ENCODE measurements at regions not wholly inside any gene's neighbourhood (a gene's known extent, or its start where the extent isn't known, plus 50 kb on each side); places are given as distances from the start of the nearest gene placed in this dataset.
"Not testable (repeated sequence)": the region's sequence is repeated elsewhere in the genome, so short reads cannot be mapped to it uniquely, and the experiment has no call there.

DNA sequence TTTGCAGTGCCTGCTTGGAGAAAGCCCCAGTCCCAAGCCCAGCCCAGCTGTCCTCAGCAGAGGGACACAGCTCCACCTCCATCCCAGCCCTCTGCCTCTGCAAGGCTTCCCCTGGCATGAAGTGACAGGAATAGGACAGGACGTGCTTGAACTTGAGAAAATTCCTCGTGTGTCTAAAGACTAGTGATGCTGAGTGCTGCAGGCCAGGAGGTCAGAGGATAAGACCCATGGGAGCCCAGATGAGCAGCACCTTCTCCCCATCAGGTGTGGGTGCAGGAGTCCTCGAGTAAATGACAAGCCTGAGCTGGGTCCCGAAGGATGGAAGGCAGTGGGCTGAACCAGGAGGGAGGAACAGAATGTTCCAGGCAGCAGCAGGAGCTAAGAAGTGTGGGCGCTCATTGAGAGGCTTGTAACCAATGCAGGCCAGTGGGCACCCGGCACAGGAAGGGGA lies 67.8 kb upstream of the UXS1 start:
- FAIRE-seq (peak; percentile 35), DNase-seq (ENCODE audit: low spot score) (no peak)

DNA sequence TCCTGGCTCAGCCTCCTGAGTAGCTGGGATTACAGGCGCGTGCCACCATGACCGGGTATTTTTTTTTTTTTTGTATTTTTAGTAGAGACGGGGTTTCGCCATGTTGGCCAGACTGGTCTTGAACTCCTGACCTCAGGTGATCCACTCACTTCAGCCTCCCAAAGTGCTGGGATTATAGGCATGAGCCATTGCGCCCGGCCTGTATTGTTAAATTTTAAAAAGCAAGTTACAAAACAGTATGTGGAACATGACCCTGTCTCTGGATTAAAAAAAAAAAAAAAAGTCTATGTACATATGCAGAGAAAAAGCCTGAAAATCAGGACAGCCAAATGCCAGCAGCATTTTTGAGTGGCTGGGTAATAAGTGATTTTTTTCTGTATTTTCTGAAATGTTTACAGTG lies 64.8 kb upstream of the UXS1 start:
- not testable (repeated sequence) for DNase-seq (ENCODE audit: low spot score); FAIRE-seq

DNA sequence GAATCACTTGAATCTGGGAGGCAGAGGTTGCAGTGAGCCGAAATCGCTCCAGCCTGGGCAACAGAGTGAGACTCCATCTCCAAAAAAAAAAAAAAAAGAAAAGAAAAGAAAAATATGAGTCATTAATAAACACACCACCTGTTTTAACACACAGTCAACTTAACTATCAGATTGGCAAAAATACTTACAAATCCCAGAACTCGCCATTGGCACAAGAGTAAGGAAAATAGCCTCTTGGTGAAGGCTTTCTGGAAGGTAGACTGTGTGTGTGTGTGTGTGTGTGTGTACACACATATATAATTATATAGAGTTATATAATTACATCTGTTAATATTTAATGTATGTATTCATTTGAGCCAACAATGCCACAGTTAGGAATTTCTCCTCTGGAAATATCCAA lies 63.7 kb upstream of the UXS1 start:
- DNase-seq (ENCODE audit: low spot score): no peak
- FAIRE-seq: no peak

DNA sequence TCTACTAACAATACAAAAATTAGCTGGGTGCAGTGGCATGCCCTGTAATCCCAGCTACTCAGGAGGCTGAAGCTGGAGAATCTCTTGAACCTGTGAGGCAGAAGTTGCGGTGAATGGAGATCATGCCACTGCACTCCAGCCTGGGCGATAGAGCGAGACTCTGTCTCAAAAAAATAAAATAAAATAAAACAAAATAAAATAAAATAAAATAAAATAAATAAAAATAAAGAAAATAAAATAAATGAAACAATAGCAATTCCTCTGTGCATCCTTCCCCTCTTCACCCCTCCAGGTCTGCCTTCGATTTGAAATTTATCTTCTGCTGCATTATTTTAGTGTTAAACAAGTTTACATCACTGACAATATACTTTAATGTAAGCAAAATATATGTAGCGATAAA lies 63.0 kb upstream of the UXS1 start:
- DNase-seq (ENCODE audit: low spot score): no peak
- FAIRE-seq: no peak

DNA sequence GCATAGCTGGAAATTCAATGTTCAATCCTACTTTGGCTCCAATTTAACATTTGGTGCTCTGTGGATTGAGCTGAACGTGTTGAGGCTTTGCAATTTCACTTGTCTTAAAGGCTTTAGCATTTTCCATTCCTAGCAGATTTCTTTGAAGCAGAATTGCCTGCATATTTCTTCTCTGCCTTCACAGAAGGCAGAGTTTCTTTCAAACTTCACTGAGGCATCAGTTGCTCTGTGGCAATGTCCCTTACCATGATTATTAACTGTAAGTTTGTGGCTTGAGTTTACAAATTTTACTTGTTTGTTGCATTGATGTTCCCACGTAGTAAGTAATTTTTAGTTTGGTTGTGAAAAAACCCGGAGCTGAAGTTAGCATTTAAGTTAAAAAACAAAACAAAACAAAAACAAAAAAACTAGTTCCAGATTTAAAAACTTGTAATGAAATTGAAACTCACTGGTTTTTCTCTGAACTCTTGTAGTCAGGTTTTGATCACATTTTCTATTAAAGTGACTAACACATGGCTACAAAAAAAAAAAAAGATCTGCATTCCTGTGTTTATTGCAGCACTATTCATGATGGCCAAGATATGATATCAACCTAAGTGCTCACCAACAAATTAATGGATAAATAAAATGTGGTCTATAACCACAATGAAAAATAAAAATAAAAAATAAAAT lies 55.2 kb upstream of the UXS1 start:
- not testable (repeated sequence) for FAIRE-seq; DNase-seq (ENCODE audit: low spot score)

DNA sequence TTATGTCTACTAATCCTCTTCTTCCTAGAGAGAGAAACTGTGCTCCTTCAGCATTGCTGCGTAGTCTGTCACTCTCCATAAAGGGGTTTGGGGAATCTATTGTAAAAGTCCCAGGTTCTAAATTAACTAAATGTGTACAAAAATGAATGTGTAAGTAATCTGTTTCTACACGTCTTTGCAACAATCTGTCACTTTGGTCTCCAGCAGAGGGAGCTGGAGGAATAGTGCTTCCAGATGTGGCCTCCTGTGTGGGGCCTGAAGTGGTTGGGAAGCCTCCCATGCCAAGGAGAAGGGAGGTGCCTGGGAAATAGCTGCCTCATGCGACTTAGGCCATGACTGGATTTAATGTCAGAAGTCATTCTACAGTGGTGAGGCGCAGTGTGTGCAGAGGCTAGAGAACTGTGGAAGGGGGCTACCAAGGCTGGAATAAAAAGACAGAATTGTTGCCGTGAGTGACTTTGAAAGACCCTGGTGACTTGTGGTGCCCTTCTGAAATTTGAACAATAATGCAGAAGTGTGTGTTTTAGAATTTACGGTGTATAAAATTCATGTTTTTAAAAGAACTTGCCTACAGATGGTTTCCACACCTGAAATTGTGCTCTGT lies 54.5 kb upstream of the UXS1 start:
- not testable (repeated sequence) for DNase-seq (ENCODE audit: low spot score)
- peak; percentile 17 for FAIRE-seq
